HepG2 (cell line): ENCODE measurements at regions not wholly inside any gene's neighbourhood (a gene's known extent, or its start where the extent isn't known, plus 50 kb on each side); places are given as distances from the start of the nearest gene placed in this dataset.

Source experiments
- CTCF ChIP-seq: sonication (generic); formaldehyde crosslinking; IDR thresholded peaks from 2 replicates; pipeline ENCODE4 v1.5.0; 2020; ENCODE audit warnings: mild to moderate bottlenecking, missing genetic modification reagents, moderate library complexity
- FOSL2 ChIP-seq: sonication (generic); formaldehyde crosslinking; IDR thresholded peaks from 2 replicates; pipeline ENCODE4 v1.4.0; 2020; ENCODE audit warnings: missing genetic modification reagents
- FOXK1 ChIP-seq: sonication (generic); formaldehyde crosslinking; IDR thresholded peaks from 2 replicates; pipeline ENCODE4 v1.4.0; 2020; ENCODE audit warnings: low read depth, missing genetic modification reagents, borderline replicate concordance
- HDAC1 ChIP-seq: sonication (generic); formaldehyde crosslinking; IDR thresholded peaks from 2 replicates; pipeline ENCODE4 v1.5.1; 2020; ENCODE audit warnings: mild to moderate bottlenecking, missing genetic modification reagents
- KAT8 ChIP-seq: IDR thresholded peaks from 2 replicates; pipeline ENCODE4 v1.6.1; 2016; ENCODE audit warnings: missing genetic modification reagents, missing compliant biosample characterization
- KLF6 ChIP-seq: IDR thresholded peaks from 2 replicates; pipeline ENCODE4 v1.8.0; 2016; ENCODE audit warnings: missing biosample characterization, missing genetic modification reagents
- MEF2D ChIP-seq: sonication (generic); formaldehyde crosslinking; IDR thresholded peaks from 2 replicates; pipeline ENCODE4 v1.5.1; 2020; ENCODE audit warnings: mild to moderate bottlenecking, missing genetic modification reagents
- POLR2A ChIP-seq, 2 experiments: IDR thresholded peaks; 2 replicates each; pipeline ENCODE4 v1.6.1; 2011; ENCODE audit warnings: low read depth in 2 of 2, low read length in 2 of 2, mild to moderate bottlenecking in 1 of 2, moderate library complexity in 1 of 2; ENCODE audit not compliant: insufficient read depth in 1 of 2
- TBP ChIP-seq: sonication (generic); formaldehyde crosslinking; IDR thresholded peaks from 2 replicates; pipeline ENCODE4 v1.5.0; 2020; ENCODE audit warnings: missing genetic modification reagents
- YEATS4 ChIP-seq: sonication (generic); formaldehyde crosslinking; IDR thresholded peaks from 2 replicates; pipeline ENCODE4 v1.4.0; 2020; ENCODE audit warnings: missing genetic modification reagents, borderline replicate concordance
- ZBTB10 ChIP-seq: sonication (generic); formaldehyde crosslinking; IDR thresholded peaks from 2 replicates; pipeline ENCODE4 v1.4.0; 2020; ENCODE audit warnings: missing genetic modification reagents, borderline replicate concordance
- ZNF12 ChIP-seq: sonication (generic); formaldehyde crosslinking; IDR thresholded peaks from 2 replicates; pipeline ENCODE4 v1.5.0; 2020; ENCODE audit warnings: missing genetic modification reagents
- ZSCAN30 ChIP-seq: sonication (generic); formaldehyde crosslinking; IDR thresholded peaks from 2 replicates; pipeline ENCODE4 v1.5.0; 2020; ENCODE audit warnings: mild to moderate bottlenecking, missing genetic modification reagents

- no peak for TF ChIP-seq ZNF12
- TF ChIP-seq CTCF (CRISPR knock-in tag) = no peak
- no peak for TF ChIP-seq ZBTB10
- TF ChIP-seq KAT8 (CRISPR knock-in tag) = no peak
- TF ChIP-seq POLR2A (IDR thresholded peaks at IDR 0.05; ENCODE audit: insufficient read depth in 1 of 2, low read depth in 2 of 2, low read length in 2 of 2) = no peak
- TF ChIP-seq HDAC1 = no peak
- no peak for TF ChIP-seq KLF6 (CRISPR knock-in tag)
- no peak for TF ChIP-seq YEATS4 (CRISPR knock-in tag)
- TF ChIP-seq FOSL2 (CRISPR knock-in tag) = no peak
- no peak for TF ChIP-seq FOXK1
- no peak for TF ChIP-seq ZSCAN30 (CRISPR knock-in tag)
- TF ChIP-seq TBP (CRISPR knock-in tag) = no peak
- no peak for TF ChIP-seq MEF2D
These were observed 145.8 kb upstream of the SYT6 start for GRCh38 chr1:114299331-114299975.
